ENCODE measurements at regions not wholly inside any gene's neighbourhood (a gene's known extent, or its start where the extent isn't known, plus 50 kb on each side); places are given as distances from the start of the nearest gene placed in this dataset.

GRCh38 chr2:71772510-71773172, 319.3 kb downstream of the DYSF start:
- no peak for DNase-seq (ENCODE audit: extremely low spot score, insufficient read length, low read depth)
- no peak for FAIRE-seq

GRCh38 chr2:71767663-71768062, 314.3 kb downstream of the DYSF start:
- DNase-seq (ENCODE audit: extremely low spot score, insufficient read length, low read depth) (no peak), FAIRE-seq (no peak)

GRCh38 chr2:71759060-71759459, 305.7 kb downstream of the DYSF start:
- DNase-seq (ENCODE audit: extremely low spot score, insufficient read length, low read depth) (no peak), FAIRE-seq (no peak)

GRCh38 chr2:71757351-71757750, 304.0 kb downstream of the DYSF start:
- FAIRE-seq: no peak
- DNase-seq (ENCODE audit: extremely low spot score, insufficient read length, low read depth): no peak

- no peak for FAIRE-seq
Observed at GRCh38 chr2:71756280-71756906, 303.0 kb downstream of the DYSF start.

GRCh38 chr2:71751590-71751989, 298.2 kb downstream of the DYSF start:
- DNase-seq (ENCODE audit: extremely low spot score, insufficient read length, low read depth) (no peak), FAIRE-seq (no peak)

More at GRCh38 chr2:71756280-71756906, 303.0 kb downstream of the DYSF start:
- no peak for DNase-seq (ENCODE audit: extremely low spot score, insufficient read length, low read depth)

- DNase-seq (ENCODE audit: extremely low spot score, insufficient read length, low read depth) (no peak), FAIRE-seq (no peak)
Observed at GRCh38 chr2:71749671-71750101, 296.3 kb downstream of the DYSF start.

GRCh38 chr2:71748227-71748626, 294.9 kb downstream of the DYSF start:
- DNase-seq (ENCODE audit: extremely low spot score, insufficient read length, low read depth): no peak
- no peak for FAIRE-seq

GRCh38 chr2:71747559-71747958, 294.2 kb downstream of the DYSF start:
- FAIRE-seq: no peak
- DNase-seq (ENCODE audit: extremely low spot score, insufficient read length, low read depth): no peak

- DNase-seq (ENCODE audit: extremely low spot score, insufficient read length, low read depth) (no peak), FAIRE-seq (no peak)
Observed at GRCh38 chr2:71746946-71747501, 293.7 kb downstream of the DYSF start.

GRCh38 chr2:71744781-71745180, 291.4 kb downstream of the DYSF start:
- DNase-seq (ENCODE audit: extremely low spot score, insufficient read length, low read depth): no peak
- no peak for FAIRE-seq

GRCh38 chr2:71743995-71744675, 290.8 kb downstream of the DYSF start:
- DNase-seq (ENCODE audit: extremely low spot score, insufficient read length, low read depth): no peak
- FAIRE-seq: no peak

GRCh38 chr2:71742953-71743601, 289.7 kb downstream of the DYSF start:
- FAIRE-seq: no peak
- DNase-seq (ENCODE audit: extremely low spot score, insufficient read length, low read depth): no peak

GRCh38 chr2:71736986-71737385, 283.6 kb downstream of the DYSF start:
- FAIRE-seq (no peak), DNase-seq (ENCODE audit: extremely low spot score, insufficient read length, low read depth) (no peak)

- DNase-seq (ENCODE audit: extremely low spot score, insufficient read length, low read depth) (no peak), FAIRE-seq (no peak)
Observed at GRCh38 chr2:71736091-71736861, 282.9 kb downstream of the DYSF start.

Measured in GM18507 (cell line).